Suprapubic skin (tissue), 4 donors: ENCODE measurements at regions not wholly inside any gene's neighbourhood (a gene's known extent, or its start where the extent isn't known, plus 50 kb on each side); places are given as distances from the start of the nearest gene placed in this dataset.

Source experiments
- DNase-seq, 2 donors: peaks; one replicate each; pipeline ENCODE4 v3.0.0-alpha.2; 2019; ENCODE audit warnings: low spot score in 2 of 2
- H3K27ac ChIP-seq: fragments of 200-600 bp; sonication (generic); one replicate; pipeline ENCODE4 v1.5.1; 2019
- H3K27me3 ChIP-seq: fragments of 200-600 bp; sonication (generic); one replicate; pipeline ENCODE4 v1.5.1; 2019
- H3K36me3 ChIP-seq: fragments of 200-600 bp; sonication (generic); one replicate; pipeline ENCODE4 v1.5.1; 2019
- H3K4me1 ChIP-seq: fragments of 200-600 bp; sonication (generic); one replicate; pipeline ENCODE4 v1.5.1; 2019
- H3K4me3 ChIP-seq: fragments of 200-600 bp; sonication (generic); one replicate; pipeline ENCODE4 v1.5.1; 2019; ENCODE audit warnings: mild to moderate bottlenecking
- H3K9me3 ChIP-seq: fragments of 200-600 bp; sonication (generic); one replicate; pipeline ENCODE4 v1.5.1; 2019
- EP300 ChIP-seq: sonication (generic); formaldehyde crosslinking; IDR thresholded peaks from one replicate; pipeline ENCODE4 v1.6.1; 2017; ENCODE audit warnings: antibody characterized with exemption
- POLR2A ChIP-seq, 2 donors: fragments of 450-650 bp; IDR thresholded peaks; one replicate each; pipeline ENCODE4 v1.6.1; 2017; ENCODE audit warnings: antibody characterized with exemption in 2 of 2, mild to moderate bottlenecking in 2 of 2, moderate library complexity in 2 of 2
- POLR2AphosphoS5 ChIP-seq, 3 donors: sonication (generic); formaldehyde crosslinking; IDR thresholded peaks; one replicate each; pipeline ENCODE4 v1.6.1; 2017; ENCODE audit warnings: antibody characterized with exemption in 3 of 3
- WGBS: methylation state at CpG from one replicate; pipeline ENCODE4 v1.1.5; 2018; 5-methylcytosine and 5-hydroxymethylcytosine counted together
- TF ChIP-seq, protein P1 (sequence below), 2 donors: fragments of 200-600 bp in 1 of 2; fragments of 450-650 bp in 1 of 2; sonication (generic) in 1 of 2; IDR thresholded peaks; one replicate each; pipeline ENCODE4 v1.5.1; 2016 to 2019; ENCODE audit warnings: antibody characterized with exemption in 2 of 2, mild to moderate bottlenecking in 1 of 2, moderate library complexity in 1 of 2

DNA sequence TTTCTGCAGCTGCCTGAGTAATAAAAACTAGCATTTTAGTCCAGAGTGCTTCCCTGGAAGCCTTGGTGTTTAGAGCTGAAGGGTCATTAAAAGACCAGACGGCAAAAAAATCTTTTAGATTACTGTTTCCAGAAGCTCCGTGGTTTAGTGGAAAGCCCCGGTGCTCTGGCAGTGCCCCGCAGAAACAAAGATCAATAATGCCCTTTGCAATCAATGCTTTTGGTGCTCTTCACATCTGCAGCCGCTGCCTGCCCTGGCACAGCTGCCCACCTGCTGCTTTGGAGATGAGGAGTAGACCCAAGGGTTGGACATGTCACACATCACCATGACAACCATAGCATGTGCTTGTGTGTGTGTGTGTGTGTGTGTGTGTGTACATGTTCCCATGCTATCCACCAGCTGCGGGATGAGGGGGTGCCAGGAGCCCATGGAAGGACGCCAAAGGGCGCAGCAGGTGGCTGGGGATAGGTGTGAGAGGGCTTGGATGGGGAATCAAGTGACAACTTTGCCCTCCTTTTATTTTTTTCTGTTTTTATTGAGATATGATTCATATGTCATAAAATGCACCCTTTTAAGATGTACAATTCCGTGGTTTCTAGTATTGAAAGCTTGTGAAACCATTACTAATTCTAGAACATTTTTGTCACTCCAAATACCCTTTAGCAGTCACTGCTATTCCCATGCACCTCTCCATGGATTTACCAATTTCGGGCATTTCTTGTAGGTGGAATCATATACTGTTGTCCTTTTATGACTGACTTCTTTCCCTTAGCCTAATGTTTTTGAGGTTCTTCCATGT, 75.7 kb upstream of the KLHL25 start:
- 72% methylated on average over 10 of the region's 10 CpGs for WGBS

DNA sequence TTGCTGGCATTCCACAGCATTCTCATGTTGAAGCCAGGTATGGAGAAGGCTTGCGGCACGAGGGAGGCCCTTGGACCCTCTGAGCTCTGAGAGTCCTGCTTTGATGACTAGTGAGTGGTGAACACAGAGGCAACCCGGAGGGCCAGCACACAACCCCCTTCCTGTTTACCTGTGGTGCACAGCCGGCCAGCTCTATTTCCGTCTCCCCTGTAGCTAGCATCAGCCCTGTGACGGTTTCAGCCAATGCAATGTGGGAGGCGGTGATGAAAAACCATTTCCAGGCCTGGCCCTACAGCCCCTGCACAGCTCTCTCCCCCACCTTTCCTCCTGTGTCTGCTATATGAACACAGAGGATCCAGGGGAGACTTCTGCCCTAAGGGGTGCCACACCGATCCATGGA, 76.8 kb upstream of the KLHL25 start:
- peaks cover 20% of the 10 kb centered on the region for H3K27me3 ChIP-seq
- 83% methylated on average over 6 of the region's 8 CpGs for WGBS

More for the DNA sequence above, 75.7 kb upstream of the KLHL25 start:
- Histone ChIP-seq H3K27me3 (peaks cover 17% of the 10 kb centered on the region), H3K4me3 (no peak overlapping the region), H3K9me3 (no peaks in the 10 kb centered on the region), H3K4me1 (no peaks in the 10 kb centered on the region), H3K27ac (no peak overlapping the region), H3K36me3 (no peaks in the 10 kb centered on the region)
- no peak for DNase-seq
- TF ChIP-seq POLR2AphosphoS5 (IDR thresholded peaks at IDR 0.05): no peak
- TF ChIP-seq EP300: no peak
- TF ChIP-seq POLR2A (IDR thresholded peaks at IDR 0.05): no peak
- TF ChIP-seq, protein P1, sequence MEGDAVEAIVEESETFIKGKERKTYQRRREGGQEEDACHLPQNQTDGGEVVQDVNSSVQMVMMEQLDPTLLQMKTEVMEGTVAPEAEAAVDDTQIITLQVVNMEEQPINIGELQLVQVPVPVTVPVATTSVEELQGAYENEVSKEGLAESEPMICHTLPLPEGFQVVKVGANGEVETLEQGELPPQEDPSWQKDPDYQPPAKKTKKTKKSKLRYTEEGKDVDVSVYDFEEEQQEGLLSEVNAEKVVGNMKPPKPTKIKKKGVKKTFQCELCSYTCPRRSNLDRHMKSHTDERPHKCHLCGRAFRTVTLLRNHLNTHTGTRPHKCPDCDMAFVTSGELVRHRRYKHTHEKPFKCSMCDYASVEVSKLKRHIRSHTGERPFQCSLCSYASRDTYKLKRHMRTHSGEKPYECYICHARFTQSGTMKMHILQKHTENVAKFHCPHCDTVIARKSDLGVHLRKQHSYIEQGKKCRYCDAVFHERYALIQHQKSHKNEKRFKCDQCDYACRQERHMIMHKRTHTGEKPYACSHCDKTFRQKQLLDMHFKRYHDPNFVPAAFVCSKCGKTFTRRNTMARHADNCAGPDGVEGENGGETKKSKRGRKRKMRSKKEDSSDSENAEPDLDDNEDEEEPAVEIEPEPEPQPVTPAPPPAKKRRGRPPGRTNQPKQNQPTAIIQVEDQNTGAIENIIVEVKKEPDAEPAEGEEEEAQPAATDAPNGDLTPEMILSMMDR (IDR thresholded peaks at IDR 0.05): no peak

DNA sequence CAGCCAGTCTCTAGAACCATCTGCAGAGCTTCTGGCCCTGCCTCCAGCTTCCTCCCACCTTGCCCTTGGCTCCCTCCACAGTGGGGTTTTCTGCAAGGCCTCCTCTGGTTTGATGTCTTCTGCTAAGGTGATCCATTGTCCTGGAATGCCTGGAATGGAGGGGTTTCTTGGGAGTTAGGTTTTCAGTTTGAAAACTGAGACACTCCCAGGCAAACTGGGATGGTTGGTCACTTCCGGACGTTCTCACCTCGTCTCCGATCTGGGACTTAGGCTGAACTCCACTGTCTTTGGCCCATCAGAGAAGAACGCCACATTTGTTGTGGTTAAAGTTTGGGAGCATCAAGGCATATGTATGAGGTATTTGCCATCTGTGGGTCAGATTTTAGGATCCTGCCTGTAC, 77.4 kb upstream of the KLHL25 start:
- Histone ChIP-seq H3K27me3 (peaks cover 25% of the 10 kb centered on the region), H3K9me3 (no peaks in the 10 kb centered on the region), H3K36me3 (no peaks in the 10 kb centered on the region), H3K4me3 (no peak overlapping the region), H3K4me1 (no peaks in the 10 kb centered on the region), H3K27ac (no peak overlapping the region)
- DNase-seq: no peak
- WGBS: 93% methylated on average over 5 of the region's 5 CpGs
- no peak for TF ChIP-seq POLR2AphosphoS5 (IDR thresholded peaks at IDR 0.05)
- TF ChIP-seq, protein P1 (IDR thresholded peaks at IDR 0.05): no peak
- TF ChIP-seq EP300: no peak
- TF ChIP-seq POLR2A (IDR thresholded peaks at IDR 0.05): no peak

More for the DNA sequence above, 76.8 kb upstream of the KLHL25 start:
- no peak overlapping the region for H3K4me3 ChIP-seq
- H3K27ac ChIP-seq: no peak overlapping the region
- H3K4me1 ChIP-seq: no peaks in the 10 kb centered on the region
- H3K36me3 ChIP-seq: no peaks in the 10 kb centered on the region
- DNase-seq: no peak
- no peaks in the 10 kb centered on the region for H3K9me3 ChIP-seq
- TF ChIP-seq EP300 (no peak), POLR2A (IDR thresholded peaks at IDR 0.05) (no peak)

DNA sequence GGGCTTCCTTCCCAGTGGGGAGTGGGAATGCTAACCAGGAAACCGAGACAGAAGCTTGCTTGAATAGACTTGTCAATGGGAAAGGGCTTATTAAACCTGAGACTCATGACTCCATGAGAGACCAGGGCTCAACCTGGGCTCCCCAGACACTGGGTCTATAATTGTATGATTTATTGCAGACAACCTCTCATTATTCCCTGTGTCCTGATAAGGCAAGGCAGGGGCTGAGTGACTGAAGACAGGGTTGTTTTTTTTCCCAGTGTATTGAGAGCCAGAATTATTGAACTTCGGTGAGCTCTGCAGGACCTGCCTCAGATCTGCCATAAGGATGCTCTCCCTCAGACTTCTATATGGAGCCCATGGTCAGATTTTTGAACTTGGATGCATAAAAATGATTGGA, 79.5 kb upstream of the KLHL25 start:
- DNase-seq: no peak
- Histone ChIP-seq H3K36me3 (no peaks in the 10 kb centered on the region), H3K4me3 (no peak overlapping the region), H3K9me3 (no peaks in the 10 kb centered on the region), H3K4me1 (no peaks in the 10 kb centered on the region), H3K27me3 (peaks cover 31% of the 10 kb centered on the region), H3K27ac (no peak overlapping the region)
- 48% methylated on average over 2 of the region's 2 CpGs for WGBS
- TF ChIP-seq POLR2AphosphoS5 (IDR thresholded peaks at IDR 0.05) (no peak), POLR2A (IDR thresholded peaks at IDR 0.05) (no peak), EP300 (no peak)
- TF ChIP-seq, protein P1 (IDR thresholded peaks at IDR 0.05): no peak

DNA sequence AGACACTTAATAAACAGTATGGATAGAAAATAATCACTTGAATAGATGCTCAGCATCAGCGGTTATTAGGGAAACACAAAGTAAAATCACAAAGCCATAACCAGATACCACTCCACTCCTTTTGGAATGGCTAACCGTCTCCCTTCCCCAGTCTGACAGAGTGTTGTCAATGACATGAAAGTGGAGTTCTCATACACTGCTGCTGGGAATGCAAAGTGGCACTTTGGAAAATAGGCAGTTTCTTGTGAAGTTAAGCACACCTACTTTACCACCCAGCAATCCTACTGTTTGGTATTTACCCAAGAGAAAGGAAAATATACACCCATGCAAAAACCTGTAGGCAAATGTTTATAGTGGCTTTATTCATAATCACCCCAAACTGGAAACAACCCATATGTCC, 81.0 kb upstream of the KLHL25 start:
- DNase-seq: no peak
- 79% methylated on average over 2 of the region's 2 CpGs for WGBS
- TF ChIP-seq POLR2A (IDR thresholded peaks at IDR 0.05) (no peak), POLR2AphosphoS5 (IDR thresholded peaks at IDR 0.05) (no peak), EP300 (no peak)

DNA sequence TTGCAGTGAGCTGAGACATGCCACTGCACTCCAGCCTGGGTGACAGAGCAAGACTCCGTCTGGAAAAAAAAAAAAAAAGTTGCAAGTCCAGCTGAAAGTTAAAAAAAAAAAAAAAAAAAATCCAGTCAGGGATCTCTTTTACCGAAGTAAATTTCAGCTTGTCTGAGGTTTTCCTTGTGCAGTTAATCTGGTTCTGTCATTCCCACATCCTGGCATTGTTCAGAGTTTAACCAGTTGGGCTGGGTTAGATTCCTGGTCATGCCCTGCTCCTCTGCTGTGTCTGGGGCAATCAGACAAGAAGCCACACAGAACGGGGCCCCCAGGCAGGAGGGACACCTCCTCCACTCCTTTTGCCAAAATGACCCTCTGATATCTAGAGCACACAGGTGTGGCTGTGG, 84.1 kb upstream of the KLHL25 start:
- H3K36me3 ChIP-seq: no peaks in the 10 kb centered on the region
- H3K4me3 ChIP-seq: no peak overlapping the region
- no peaks in the 10 kb centered on the region for H3K4me1 ChIP-seq
- peaks cover 21% of the 10 kb centered on the region for H3K27me3 ChIP-seq
- TF ChIP-seq, protein P1 (IDR thresholded peaks at IDR 0.05): no peak
- no peak for TF ChIP-seq POLR2A (IDR thresholded peaks at IDR 0.05)
- no peak for TF ChIP-seq EP300
- no peak for TF ChIP-seq POLR2AphosphoS5 (IDR thresholded peaks at IDR 0.05)
- no peak overlapping the region for H3K27ac ChIP-seq
- WGBS: 17% methylated on average over 3 of the region's 3 CpGs
- H3K9me3 ChIP-seq: no peaks in the 10 kb centered on the region
- no peak for DNase-seq

More for the DNA sequence above, 81.0 kb upstream of the KLHL25 start:
- Histone ChIP-seq H3K27me3 (peaks cover 31% of the 10 kb centered on the region), H3K4me3 (no peak overlapping the region), H3K36me3 (no peaks in the 10 kb centered on the region), H3K9me3 (no peaks in the 10 kb centered on the region), H3K27ac (no peak overlapping the region), H3K4me1 (no peaks in the 10 kb centered on the region)
